22Rv1 (cell line): ENCODE measurements at regions not wholly inside any gene's neighbourhood (a gene's known extent, or its start where the extent isn't known, plus 50 kb on each side); places are given as distances from the start of the nearest gene placed in this dataset.

ENCODE experiments used
- ZFX ChIP-seq: fragments of 450-650 bp; IDR thresholded peaks from 2 replicates; pipeline ENCODE4 v1.6.1; 2017; ENCODE audit warnings: antibody characterized with exemption, borderline replicate concordance
- TF ChIP-seq, protein P1 (sequence below): fragments of 450-650 bp; IDR thresholded peaks from 2 replicates; pipeline ENCODE4 v1.5.1; 2017; ENCODE audit warnings: mild to moderate bottlenecking

DNA sequence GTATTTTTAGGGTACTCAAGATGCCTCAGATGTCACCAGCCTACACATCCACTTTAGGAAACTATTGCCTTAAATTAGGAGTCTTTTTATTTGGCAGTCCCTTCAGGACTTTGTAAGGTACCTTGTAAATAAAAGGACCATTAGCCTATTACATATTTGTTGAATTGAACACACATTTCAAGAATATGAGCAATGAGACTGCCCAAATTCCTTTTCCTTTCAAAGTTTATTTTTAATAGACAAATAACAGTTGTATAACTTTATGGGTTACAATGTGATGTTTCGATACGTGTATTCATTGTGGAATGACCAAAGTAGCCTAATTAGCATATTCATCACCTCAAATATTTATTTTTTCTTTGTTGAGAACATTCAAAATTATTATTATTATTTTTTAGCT lies 176.7 kb upstream of the PDZRN3 start:
- TF ChIP-seq, protein P1, sequence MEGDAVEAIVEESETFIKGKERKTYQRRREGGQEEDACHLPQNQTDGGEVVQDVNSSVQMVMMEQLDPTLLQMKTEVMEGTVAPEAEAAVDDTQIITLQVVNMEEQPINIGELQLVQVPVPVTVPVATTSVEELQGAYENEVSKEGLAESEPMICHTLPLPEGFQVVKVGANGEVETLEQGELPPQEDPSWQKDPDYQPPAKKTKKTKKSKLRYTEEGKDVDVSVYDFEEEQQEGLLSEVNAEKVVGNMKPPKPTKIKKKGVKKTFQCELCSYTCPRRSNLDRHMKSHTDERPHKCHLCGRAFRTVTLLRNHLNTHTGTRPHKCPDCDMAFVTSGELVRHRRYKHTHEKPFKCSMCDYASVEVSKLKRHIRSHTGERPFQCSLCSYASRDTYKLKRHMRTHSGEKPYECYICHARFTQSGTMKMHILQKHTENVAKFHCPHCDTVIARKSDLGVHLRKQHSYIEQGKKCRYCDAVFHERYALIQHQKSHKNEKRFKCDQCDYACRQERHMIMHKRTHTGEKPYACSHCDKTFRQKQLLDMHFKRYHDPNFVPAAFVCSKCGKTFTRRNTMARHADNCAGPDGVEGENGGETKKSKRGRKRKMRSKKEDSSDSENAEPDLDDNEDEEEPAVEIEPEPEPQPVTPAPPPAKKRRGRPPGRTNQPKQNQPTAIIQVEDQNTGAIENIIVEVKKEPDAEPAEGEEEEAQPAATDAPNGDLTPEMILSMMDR: no peak
- TF ChIP-seq ZFX: no peak
